ES-I3 (cell line): ENCODE measurements at regions not wholly inside any gene's neighbourhood (a gene's known extent, or its start where the extent isn't known, plus 50 kb on each side); places are given as distances from the start of the nearest gene placed in this dataset.
"Not testable (repeated sequence)": the region's sequence is repeated elsewhere in the genome, so short reads cannot be mapped to it uniquely, and the experiment has no call there.

ENCODE experiments used
- H3K36me3 ChIP-seq: 2 replicates; pipeline ENCODE4 v1.6.1; 2013; ENCODE audit warnings: mild to moderate bottlenecking, low read length, control low read depth, moderate library complexity; ENCODE audit not compliant: insufficient read depth
- H3K4me1 ChIP-seq: 2 replicates; pipeline ENCODE4 v1.6.1; 2013; ENCODE audit warnings: mild to moderate bottlenecking, control low read depth, low read length; ENCODE audit not compliant: insufficient read depth
- H3K9ac ChIP-seq: 2 replicates; pipeline ENCODE4 v1.6.1; 2013; ENCODE audit warnings: low read depth, mild to moderate bottlenecking, low read length, moderate library complexity
- H3K9me3 ChIP-seq: 2 replicates; pipeline ENCODE4 v1.6.1; 2013; ENCODE audit warnings: mild to moderate bottlenecking, low read length, moderate library complexity; ENCODE audit not compliant: control insufficient read depth, insufficient read depth

- Histone ChIP-seq H3K9ac (no peak overlapping the region), H3K36me3 (no peaks in the 10 kb centered on the region), H3K9me3 (no peaks in the 10 kb centered on the region)
Observed at GRCh38 chr4:170697845-170698244, 608.1 kb upstream of the AADAT start.

GRCh38 chr4:170697045-170697444, 607.3 kb upstream of the AADAT start:
- H3K9ac ChIP-seq = no peak overlapping the region
- H3K36me3 ChIP-seq = no peaks in the 10 kb centered on the region
- no peaks in the 10 kb centered on the region for H3K4me1 ChIP-seq
- no peaks in the 10 kb centered on the region for H3K9me3 ChIP-seq

More at GRCh38 chr4:170697845-170698244, 608.1 kb upstream of the AADAT start:
- no peaks in the 10 kb centered on the region for H3K4me1 ChIP-seq

- Histone ChIP-seq H3K4me1 (no peaks in the 10 kb centered on the region), H3K9me3 (no peaks in the 10 kb centered on the region), H3K36me3 (no peaks in the 10 kb centered on the region), H3K9ac (no peak overlapping the region)
Observed at GRCh38 chr4:170691168-170691567, 601.4 kb upstream of the AADAT start.

- Histone ChIP-seq H3K4me1 (peaks cover 15% of the 10 kb centered on the region; the same call in 1 of the 2 replicates), H3K36me3 (no peaks in the 10 kb centered on the region), H3K9ac (no peak overlapping the region), H3K9me3 (no peaks in the 10 kb centered on the region)
Observed at GRCh38 chr4:170687751-170688150, 598.0 kb upstream of the AADAT start.

GRCh38 chr4:170685701-170686100, 595.9 kb upstream of the AADAT start:
- H3K4me1 ChIP-seq = peaks cover 17% of the 10 kb centered on the region; the same call in 1 of the 2 replicates
- H3K9ac ChIP-seq, H3K9me3 ChIP-seq, H3K36me3 ChIP-seq: not testable (repeated sequence)

- no peak overlapping the region for H3K9ac ChIP-seq
- peaks cover 17% of the 10 kb centered on the region; the same call in 1 of the 2 replicates for H3K4me1 ChIP-seq
- no peaks in the 10 kb centered on the region for H3K36me3 ChIP-seq
- H3K9me3 ChIP-seq = no peaks in the 10 kb centered on the region
Observed at GRCh38 chr4:170682558-170683294, 593.0 kb upstream of the AADAT start.

GRCh38 chr4:170682087-170682486, 592.3 kb upstream of the AADAT start:
- H3K4me1 ChIP-seq = peaks cover 17% of the 10 kb centered on the region; the same call in 1 of the 2 replicates
- H3K36me3 ChIP-seq, H3K9me3 ChIP-seq, H3K9ac ChIP-seq: not testable (repeated sequence)

GRCh38 chr4:170675568-170676262, 586.0 kb upstream of the AADAT start:
- Histone ChIP-seq H3K9me3 (no peaks in the 10 kb centered on the region), H3K4me1 (peaks cover 3% of the 10 kb centered on the region), H3K9ac (no peak overlapping the region), H3K36me3 (no peaks in the 10 kb centered on the region; the same call in 1 of the 2 replicates)

- H3K9me3 ChIP-seq = no peaks in the 10 kb centered on the region
- H3K9ac ChIP-seq = no peak overlapping the region
- no peaks in the 10 kb centered on the region; the same call in 1 of the 2 replicates for H3K36me3 ChIP-seq
- peaks cover 3% of the 10 kb centered on the region for H3K4me1 ChIP-seq
Observed at GRCh38 chr4:170674176-170674575, 584.4 kb upstream of the AADAT start.

GRCh38 chr4:170672381-170672965, 582.7 kb upstream of the AADAT start:
- Histone ChIP-seq H3K4me1 (peaks cover 3% of the 10 kb centered on the region), H3K9ac (no peak overlapping the region)

GRCh38 chr4:170671171-170671570, 581.4 kb upstream of the AADAT start:
- Histone ChIP-seq H3K36me3 (no peaks in the 10 kb centered on the region; the same call in 1 of the 2 replicates), H3K9me3 (no peaks in the 10 kb centered on the region), H3K9ac (no peak overlapping the region), H3K4me1 (peaks cover 3% of the 10 kb centered on the region)

More at GRCh38 chr4:170672381-170672965, 582.7 kb upstream of the AADAT start:
- Histone ChIP-seq H3K9me3 (no peaks in the 10 kb centered on the region), H3K36me3 (no peaks in the 10 kb centered on the region; the same call in 1 of the 2 replicates)

- no peak overlapping the region for H3K9ac ChIP-seq
- H3K36me3 ChIP-seq = no peaks in the 10 kb centered on the region; the same call in 1 of the 2 replicates
- H3K4me1 ChIP-seq = 0 out of 2 replicates have a peak, but pooled peaks cover 3% of the 10 kb centered on the region
- H3K9me3 ChIP-seq = no peaks in the 10 kb centered on the region
Observed at GRCh38 chr4:170667814-170668213, 578.1 kb upstream of the AADAT start.

- Histone ChIP-seq H3K9me3 (no peaks in the 10 kb centered on the region), H3K4me1 (no peaks in the 10 kb centered on the region), H3K9ac (no peak overlapping the region), H3K36me3 (no peaks in the 10 kb centered on the region; the same call in 1 of the 2 replicates)
Observed at GRCh38 chr4:170666909-170667308, 577.2 kb upstream of the AADAT start.

GRCh38 chr4:170662250-170662649, 572.5 kb upstream of the AADAT start:
- Histone ChIP-seq H3K9me3 (no peaks in the 10 kb centered on the region), H3K9ac (no peak overlapping the region), H3K4me1 (no peaks in the 10 kb centered on the region), H3K36me3 (no peaks in the 10 kb centered on the region)
